ENCODE measurements at regions not wholly inside any gene's neighbourhood (a gene's known extent, or its start where the extent isn't known, plus 50 kb on each side); places are given as distances from the start of the nearest gene placed in this dataset.

- ChIA-PET POLR2A (no interaction called here), CTCF (ENCODE audit: low intra/inter-chr PET ratio, low total read pairs) (no interaction called here)
- Histone ChIP-seq H3K9ac (ENCODE audit: insufficient read depth, low read depth, low read length) (no peak overlapping the region), H2AFZ (ENCODE audit: low read length) (no peak overlapping the region), H3K27ac (ENCODE audit: extremely low read length, insufficient read depth, low read length) (no peak overlapping the region), H3K4me3 (replicated peaks in 1 of 3; ENCODE audit: insufficient read depth in 1 of 3, low read depth in 2 of 3, low read length in 3 of 3) (no peak overlapping the region), H3K4me1 (ENCODE audit: insufficient read depth, low read length) (no peaks in the 10 kb centered on the region), H3K27me3 (ENCODE audit: control insufficient read depth in 1 of 2, insufficient read depth in 2 of 2, low read length in 2 of 2) (no peaks in the 10 kb centered on the region), H3K36me3 (replicated peaks in 1 of 2; ENCODE audit: control insufficient read depth in 1 of 2, insufficient read depth in 2 of 2, low read length in 2 of 2) (no peaks in the 10 kb centered on the region), H4K20me1 (ENCODE audit: insufficient read depth, low read length) (no peaks in the 10 kb centered on the region), H3K4me2 (ENCODE audit: low read depth, low read length) (no peak overlapping the region), H3K79me2 (ENCODE audit: insufficient read depth, low read length) (no peaks in the 10 kb centered on the region), H3K9me3 (ENCODE audit: low read length) (no peaks in the 10 kb centered on the region)
- TF ChIP-seq ZNF552 (CRISPR knock-in tag; IDR thresholded peaks at IDR 0.05; ENCODE audit: borderline replicate concordance) = no peak
- BruUV-seq (replicated peaks) = no TSS peak
- in situ Hi-C loops (cut with HindIII; ENCODE audit: extremely low pct_ligation_motif_present, low pct_unique_long_range_greater_than_20kb) = no loop called here
- intact Hi-C loops (cut with micrococcal nuclease; ENCODE audit: unreplicated experiment) = no loop called here
- 0% methylated on average over 1 of the region's 2 CpGs for WGBS (ENCODE audit: low lambda C conversion rate)
- no peak for DNase-seq (ENCODE audit: low spot score)
- FAIRE-seq = no peak
- ATAC-seq = no peak
Observed at GRCh38 chr3:63026722-63027121, 151.5 kb upstream of the CADPS start.

- Histone ChIP-seq H3K9me3 (ENCODE audit: low read length) (no peaks in the 10 kb centered on the region), H3K79me2 (ENCODE audit: insufficient read depth, low read length) (no peaks in the 10 kb centered on the region), H2AFZ (ENCODE audit: low read length) (no peak overlapping the region), H3K27me3 (ENCODE audit: control insufficient read depth in 1 of 2, insufficient read depth in 2 of 2, low read length in 2 of 2) (no peaks in the 10 kb centered on the region), H3K4me2 (ENCODE audit: low read depth, low read length) (no peak overlapping the region), H3K4me1 (ENCODE audit: insufficient read depth, low read length) (no peaks in the 10 kb centered on the region), H3K4me3 (replicated peaks in 1 of 3; ENCODE audit: insufficient read depth in 1 of 3, low read depth in 2 of 3, low read length in 3 of 3) (no peak overlapping the region), H3K9ac (ENCODE audit: insufficient read depth, low read depth, low read length) (no peak overlapping the region), H3K36me3 (replicated peaks in 1 of 2; ENCODE audit: control insufficient read depth in 1 of 2, insufficient read depth in 2 of 2, low read length in 2 of 2) (no peaks in the 10 kb centered on the region), H3K27ac (ENCODE audit: extremely low read length, insufficient read depth, low read length) (no peak overlapping the region), H4K20me1 (ENCODE audit: insufficient read depth, low read length) (no peaks in the 10 kb centered on the region)
- no peak for DNase-seq (ENCODE audit: low spot score)
- TF ChIP-seq ZNF562 (CRISPR knock-in tag; IDR thresholded peaks at IDR 0.05; ENCODE audit: borderline replicate concordance) = no peak
- TF ChIP-seq NKX3-1 (CRISPR knock-in tag; IDR thresholded peaks at IDR 0.05) = no peak
- no peak for TF ChIP-seq TMF1 (CRISPR knock-in tag; IDR thresholded peaks at IDR 0.05; ENCODE audit: low read depth)
- no peak for TF ChIP-seq ZFP91 (CRISPR knock-in tag; IDR thresholded peaks at IDR 0.05; ENCODE audit: borderline replicate concordance)
- TF ChIP-seq NFRKB (IDR thresholded peaks at IDR 0.05) = no peak
- no peak for TF ChIP-seq EED (CRISPR knock-in tag; IDR thresholded peaks at IDR 0.05)
- no peak for TF ChIP-seq KDM2A (CRISPR knock-in tag; IDR thresholded peaks at IDR 0.05; ENCODE audit: borderline replicate concordance, low read depth)
- CTCF ChIA-PET (ENCODE audit: low intra/inter-chr PET ratio, low total read pairs) = no interaction called here
- POLR2A ChIA-PET = no interaction called here
- no peak for ATAC-seq
- 0% methylated on average over 3 of the region's 3 CpGs for WGBS (ENCODE audit: low lambda C conversion rate)
- in situ Hi-C loops (cut with HindIII; ENCODE audit: extremely low pct_ligation_motif_present, low pct_unique_long_range_greater_than_20kb) = no loop called here
- intact Hi-C loops (cut with micrococcal nuclease; ENCODE audit: unreplicated experiment) = no loop called here
- no peak for FAIRE-seq
- BruUV-seq (replicated peaks) = no TSS peak
Observed at GRCh38 chr3:63029326-63029725, 154.1 kb upstream of the CADPS start.
